IMR-90 (cell line): ENCODE measurements at regions not wholly inside any gene's neighbourhood (a gene's known extent, or its start where the extent isn't known, plus 50 kb on each side); places are given as distances from the start of the nearest gene placed in this dataset.

Source experiments
- ATAC-seq: fragments of 200-7000 bp; cut with Tn5 transposase; 2 replicates; pipeline ENCODE4 v1.9.1; 2020; ENCODE audit warnings: low read depth, mild to moderate bottlenecking, moderate library complexity
- BruUV-seq: library from RNA; stranded (reverse); fragments of 400-500 nt; replicated peaks from 2 replicates; lab custom pipeline; 2021; lab: Mats Ljungman, UMichigan
- CTCF ChIA-PET: fragments of 300-600 bp; formaldehyde crosslinking; extraction: SDS; loops from one replicate; lab custom pipeline; 2021; ENCODE audit warnings: antibody characterized with exemption; lab: Yijun Ruan, JAX
- POLR2A ChIA-PET: fragments of 300-600 bp; sonication (Branson Sonifier 250); formaldehyde crosslinking; loops from one replicate; lab custom pipeline; 2022; ENCODE audit warnings: antibody characterized with exemption; ENCODE audit not compliant: unreplicated experiment; lab: Charles Lee
- DNase-seq: peaks from one replicate; pipeline ENCODE4 v3.0.0; 2013
- H2AFZ ChIP-seq: replicated peaks from 2 replicates; pipeline ENCODE3; 2013; ENCODE audit warnings: low read length, mild to moderate bottlenecking; ENCODE audit not compliant: poor library complexity
- H2AK5ac ChIP-seq: 2 replicates; pipeline ENCODE4 v1.6.1; 2013; ENCODE audit warnings: low read depth, low read length, inconsistent platforms
- H2AK9ac ChIP-seq: replicated peaks from 2 replicates; pipeline ENCODE3; 2013; ENCODE audit warnings: mild to moderate bottlenecking, low read depth, low read length, moderate library complexity; ENCODE audit not compliant: poor library complexity
- H2BK120ac ChIP-seq: 2 replicates; pipeline ENCODE4 v1.6.1; 2013; ENCODE audit warnings: low read depth, low read length, inconsistent platforms
- H2BK15ac ChIP-seq: 3 replicates; pipeline ENCODE4 v1.6.1; 2013; ENCODE audit warnings: low read depth, low read length, inconsistent platforms
- H2BK20ac ChIP-seq: 2 replicates; pipeline ENCODE4 v1.6.1; 2013; ENCODE audit warnings: low read depth, mild to moderate bottlenecking, inconsistent platforms, low read length, moderate library complexity
- H2BK5ac ChIP-seq: 2 replicates; pipeline ENCODE4 v1.6.1; 2013; ENCODE audit warnings: mild to moderate bottlenecking, low read depth, low read length, inconsistent platforms; ENCODE audit not compliant: poor library complexity, severe bottlenecking
- H3K14ac ChIP-seq: replicated peaks from 2 replicates; pipeline ENCODE4 v1.6.1; 2013; ENCODE audit warnings: low read depth, low read length, inconsistent platforms
- H3K18ac ChIP-seq: 2 replicates; pipeline ENCODE4 v1.6.1; 2013; ENCODE audit warnings: low read depth, low read length, control low read depth
- H3K23ac ChIP-seq: 2 replicates; pipeline ENCODE4 v1.6.1; 2013; ENCODE audit warnings: low read depth, low read length, inconsistent platforms
- H3K27ac ChIP-seq: 2 replicates; pipeline ENCODE4 v1.5.1; 2013; ENCODE audit warnings: mild to moderate bottlenecking, control low read depth, low read length; ENCODE audit not compliant: insufficient read depth
- H3K27me3 ChIP-seq: 2 replicates; pipeline ENCODE4 v1.6.1; 2013; ENCODE audit warnings: low read length; ENCODE audit not compliant: control insufficient read depth, insufficient read depth
- H3K36me3 ChIP-seq: 2 replicates; pipeline ENCODE4 v1.6.1; 2013; ENCODE audit warnings: low read length, mixed read lengths; ENCODE audit not compliant: control insufficient read depth, insufficient read depth
- H3K4ac ChIP-seq: 2 replicates; pipeline ENCODE4 v1.6.1; 2013; ENCODE audit warnings: low read depth, low read length, inconsistent platforms
- H3K4me1 ChIP-seq: 2 replicates; pipeline ENCODE4 v1.6.1; 2013; ENCODE audit warnings: low read length, mixed read lengths; ENCODE audit not compliant: control insufficient read depth, insufficient read depth
- H3K4me2 ChIP-seq: 2 replicates; pipeline ENCODE4 v1.6.1; 2013; ENCODE audit warnings: low read depth, mild to moderate bottlenecking, control low read depth, low read length, moderate library complexity
- H3K4me3 ChIP-seq: 2 replicates; pipeline ENCODE4 v1.5.1; 2013; ENCODE audit warnings: low read depth, mild to moderate bottlenecking, control low read depth, low read length, moderate library complexity; ENCODE audit not compliant: insufficient read depth
- H3K56ac ChIP-seq: 2 replicates; pipeline ENCODE4 v1.6.1; 2013; ENCODE audit warnings: low read length, inconsistent platforms; ENCODE audit not compliant: insufficient read depth; ENCODE audit errors: extremely low read depth
- H3K79me1 ChIP-seq, 2 experiments: 2 replicates each; pipeline ENCODE4 v1.6.1; 2013; ENCODE audit warnings: low read length in 2 of 2, inconsistent platforms in 1 of 2, low read depth in 1 of 2
- H3K9ac ChIP-seq: 2 replicates; pipeline ENCODE4 v1.6.1; 2013; ENCODE audit warnings: low read depth, low read length, control low read depth
- H3K9me1 ChIP-seq: 2 replicates; pipeline ENCODE4 v1.6.1; 2013; ENCODE audit warnings: low read length, inconsistent platforms; ENCODE audit not compliant: insufficient read depth
- H3K9me3 ChIP-seq: 2 replicates; pipeline ENCODE4 v1.6.1; 2013; ENCODE audit warnings: low read length; ENCODE audit not compliant: control insufficient read depth, insufficient read depth
- H4K20me1 ChIP-seq: 2 replicates; pipeline ENCODE4 v1.6.1; 2013; ENCODE audit warnings: low read length, inconsistent platforms; ENCODE audit not compliant: insufficient read depth
- H4K5ac ChIP-seq: 2 replicates; pipeline ENCODE4 v1.6.1; 2013; ENCODE audit warnings: mild to moderate bottlenecking, low read depth, low read length, control low read depth
- H4K8ac ChIP-seq, 2 experiments: 2 replicates each; pipeline ENCODE4 v1.6.1; 2013; ENCODE audit warnings: low read depth in 2 of 2, low read length in 2 of 2, control low read depth in 1 of 2, inconsistent platforms in 1 of 2
- H4K91ac ChIP-seq: 2 replicates; pipeline ENCODE4 v1.6.1; 2013; ENCODE audit warnings: low read depth, low read length, inconsistent platforms; ENCODE audit not compliant: insufficient read depth
- BHLHE40 ChIP-seq: fragments of 150-350 bp; IDR thresholded peaks from 2 replicates; pipeline ENCODE4 v1.6.1; 2016; ENCODE audit warnings: mild to moderate bottlenecking, low read depth, low read length
- CEBPB ChIP-seq: IDR thresholded peaks from 2 replicates; pipeline ENCODE4 v1.6.1; 2012; ENCODE audit warnings: low read depth, low read length, improper control_type of control experiment
- CTCF ChIP-seq: conservative IDR thresholded peaks from 2 replicates; pipeline ENCODE4 v1.5.1; 2012; ENCODE audit warnings: mild to moderate bottlenecking, low read depth, low read length, improper control_type of control experiment
- FOS ChIP-seq: fragments of 150-350 bp; IDR thresholded peaks from 2 replicates; pipeline ENCODE4 v1.6.1; 2016; ENCODE audit warnings: low read depth, low read length
- MAFK ChIP-seq: IDR thresholded peaks from 2 replicates; pipeline ENCODE4 v1.6.1; 2012; ENCODE audit warnings: low read depth, low read length, improper control_type of control experiment
- MAZ ChIP-seq: IDR thresholded peaks from 2 replicates; pipeline ENCODE4 v1.6.1; 2012; ENCODE audit warnings: low read depth, mild to moderate bottlenecking, low read length, improper control_type of control experiment, moderate library complexity, borderline replicate concordance
- MXI1 ChIP-seq: IDR thresholded peaks from 2 replicates; pipeline ENCODE4 v1.6.1; 2012; ENCODE audit warnings: low read depth, mild to moderate bottlenecking, low read length, moderate library complexity, borderline replicate concordance
- NFE2L2 ChIP-seq: fragments of 150-350 bp; IDR thresholded peaks from 2 replicates; pipeline ENCODE4 v1.6.1; 2016; ENCODE audit warnings: low read depth, mild to moderate bottlenecking, low read length
- POLR2A ChIP-seq: IDR thresholded peaks from 2 replicates; pipeline ENCODE4 v1.6.1; 2012; ENCODE audit warnings: mild to moderate bottlenecking, low read depth, low read length
- RCOR1 ChIP-seq: IDR thresholded peaks from 2 replicates; pipeline ENCODE4 v1.6.1; 2012; ENCODE audit warnings: mild to moderate bottlenecking, low read length, improper control_type of control experiment; ENCODE audit not compliant: insufficient replicate concordance
- RFX5 ChIP-seq: IDR thresholded peaks from 2 replicates; pipeline ENCODE4 v1.8.0; 2012; ENCODE audit warnings: low read depth, mild to moderate bottlenecking, low read length, moderate library complexity
- SMC3 ChIP-seq: fragments of 150-350 bp; IDR thresholded peaks from 2 replicates; pipeline ENCODE4 v1.6.1; 2016; ENCODE audit warnings: low read depth, mild to moderate bottlenecking, antibody characterized with exemption, low read length, moderate library complexity
- USF2 ChIP-seq: fragments of 150-350 bp; IDR thresholded peaks from 2 replicates; pipeline ENCODE4 v1.6.1; 2017; ENCODE audit warnings: mild to moderate bottlenecking, antibody characterized with exemption, low read length, low read depth
- WGBS, 2 experiments: methylation state at CpG; one replicate each; pipeline versions ENCODE4 v1.1.5 to v1.1.7; 2013; ENCODE audit warnings: missing lambda C conversion rate in 2 of 2; ENCODE audit not compliant: insufficient read length in 1 of 2; ENCODE audit errors: extremely low coverage in 2 of 2; 5-methylcytosine and 5-hydroxymethylcytosine counted together
- dilution Hi-C: fragments of 300-500 bp; cut with HindIII; formaldehyde crosslinking; loops from one replicate; pipeline ENCODE4 v1.14.3; 2018; ENCODE audit warnings: low sequenced_read_pairs; ENCODE audit not compliant: unreplicated experiment
- in situ Hi-C: fragments of 300-500 bp; cut with MboI; formaldehyde crosslinking; loops from 3 replicates; pipeline ENCODE4 v1.14.3; 2019; ENCODE audit warnings: low sequenced_read_pairs, inconsistent platforms, mixed read lengths
- intact Hi-C: fragments of 100-400 bp; cut with micrococcal nuclease; formaldehyde crosslinking; loops from 2 replicates; pipeline ENCODE4 v1.10.0; 2022

GRCh38 chr14:39857376-39858055 lies 425.3 kb upstream of the FBXO33 start:
- Histone ChIP-seq H2AK9ac (no peak overlapping the region), H3K27ac (no peak overlapping the region), H3K9me1 (no peaks in the 10 kb centered on the region), H2AK5ac (no peak overlapping the region), H2BK120ac (no peak overlapping the region), H3K9me3 (peaks cover 11% of the 10 kb centered on the region), H4K5ac (no peak overlapping the region), H3K4ac (no peak overlapping the region), H2AFZ (no peak overlapping the region), H3K36me3 (no peaks in the 10 kb centered on the region), H4K20me1 (no peaks in the 10 kb centered on the region), H3K27me3 (no peaks in the 10 kb centered on the region), H3K14ac (no peak overlapping the region), H2BK15ac (no peak overlapping the region), H4K91ac (no peak overlapping the region), H2BK5ac (no peak overlapping the region), H3K4me3 (no peak overlapping the region), H2BK20ac (no peak overlapping the region), H3K4me1 (no peaks in the 10 kb centered on the region), H3K23ac (no peak overlapping the region), H3K18ac (no peak overlapping the region), H3K4me2 (no peak overlapping the region), H3K9ac (no peak overlapping the region), H3K56ac (no peak overlapping the region), H3K79me1 (no peaks in the 10 kb centered on the region), H4K8ac (no peak overlapping the region)
- ChIA-PET CTCF (no interaction called here), POLR2A (no interaction called here)
- dilution Hi-C loops: no loop called here
- BruUV-seq: no TSS peak
- intact Hi-C loops: no loop called here
- in situ Hi-C loops: no loop called here
- WGBS, 2 experiments: no CpG with 5 or more reads among the region's 7 CpGs
- ATAC-seq (no peak), DNase-seq (no peak)
- TF ChIP-seq SMC3 (no peak), NFE2L2 (no peak), USF2 (no peak), RFX5 (no peak), BHLHE40 (no peak), MXI1 (no peak), POLR2A (no peak), FOS (no peak), CTCF (no peak), MAZ (no peak), CEBPB (no peak), RCOR1 (no peak), MAFK (no peak)
